PFSK-1 (cell line): ENCODE measurements at regions not wholly inside any gene's neighbourhood (a gene's known extent, or its start where the extent isn't known, plus 50 kb on each side); places are given as distances from the start of the nearest gene placed in this dataset.

Source experiments
- FOXP2 ChIP-seq: optimal IDR thresholded peaks from 2 replicates; pipeline ENCODE3; 2011; ENCODE audit warnings: borderline replicate concordance, control low read depth, inconsistent platforms; ENCODE audit not compliant: insufficient read depth; ENCODE audit errors: extremely low read length, extremely low read depth
- POLR2AphosphoS5 ChIP-seq: IDR thresholded peaks from 2 replicates; pipeline ENCODE4 v1.6.1; 2012; ENCODE audit warnings: low read depth, mild to moderate bottlenecking, control low read depth, low read length, moderate library complexity
- REST ChIP-seq, 2 experiments: IDR thresholded peaks; 2 replicates each; pipeline versions ENCODE4 v1.6.1 to v1.8.0; 2011 to 2012; ENCODE audit warnings: low read depth in 2 of 2, low read length in 2 of 2, control low read depth in 1 of 2, inconsistent platforms in 1 of 2, mild to moderate bottlenecking in 1 of 2, moderate library complexity in 1 of 2; ENCODE audit not compliant: insufficient read depth in 1 of 2
- SIN3A ChIP-seq: IDR thresholded peaks from 2 replicates; pipeline ENCODE4 v1.6.1; 2012; ENCODE audit warnings: mild to moderate bottlenecking, low read length, moderate library complexity, borderline replicate concordance; ENCODE audit not compliant: insufficient read depth
- TAF1 ChIP-seq: IDR thresholded peaks from 2 replicates; pipeline ENCODE4 v1.6.1; 2012; ENCODE audit warnings: low read length, control low read depth, borderline replicate concordance; ENCODE audit not compliant: insufficient read depth

DNA sequence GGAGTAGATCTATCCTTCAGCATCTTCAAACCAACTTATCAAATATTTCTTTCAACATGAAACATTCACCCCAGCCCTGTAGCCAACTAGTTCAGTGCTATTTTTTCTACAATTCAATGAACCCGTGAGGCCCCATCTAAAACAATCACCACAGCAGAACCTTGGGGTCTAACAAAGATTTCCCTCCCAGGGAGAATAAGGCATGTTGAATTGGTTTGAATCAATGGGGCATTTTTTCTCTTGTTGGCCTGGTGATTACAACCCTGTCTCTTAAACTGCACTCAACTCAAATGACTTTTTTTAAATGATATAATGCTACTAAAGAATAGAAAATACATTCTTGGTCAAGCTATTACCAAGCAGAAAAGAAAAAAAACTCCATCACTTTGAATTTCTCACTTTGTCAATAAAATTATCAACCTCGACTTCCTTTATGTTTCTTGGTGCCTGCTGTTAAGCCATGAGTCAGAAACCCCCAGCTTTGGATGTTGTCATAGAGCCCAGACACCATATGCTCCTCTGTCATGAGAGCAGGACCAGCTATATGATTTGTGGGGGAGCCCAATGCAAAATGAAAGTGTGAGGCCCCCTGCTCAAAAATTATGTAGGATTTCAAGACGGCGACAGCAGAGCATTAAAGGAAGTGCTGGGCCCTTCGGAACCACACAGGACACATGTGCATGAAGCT, 282.4 kb downstream of the MEIS1 start:
- no peak for TF ChIP-seq TAF1
- no peak for TF ChIP-seq POLR2AphosphoS5
- TF ChIP-seq FOXP2 = no peak
- TF ChIP-seq REST (IDR thresholded peaks at IDR 0.05; ENCODE audit: insufficient read depth in 1 of 2, low read depth in 2 of 2, low read length in 2 of 2) = no peak
- TF ChIP-seq SIN3A = no peak

GRCh38 chr2:66717973-66718372, 283.0 kb downstream of the MEIS1 start:
- TF ChIP-seq SIN3A = no peak
- TF ChIP-seq REST (IDR thresholded peaks at IDR 0.05; ENCODE audit: insufficient read depth in 1 of 2, low read depth in 2 of 2, low read length in 2 of 2) = no peak
- no peak for TF ChIP-seq TAF1
- TF ChIP-seq FOXP2 = no peak

DNA sequence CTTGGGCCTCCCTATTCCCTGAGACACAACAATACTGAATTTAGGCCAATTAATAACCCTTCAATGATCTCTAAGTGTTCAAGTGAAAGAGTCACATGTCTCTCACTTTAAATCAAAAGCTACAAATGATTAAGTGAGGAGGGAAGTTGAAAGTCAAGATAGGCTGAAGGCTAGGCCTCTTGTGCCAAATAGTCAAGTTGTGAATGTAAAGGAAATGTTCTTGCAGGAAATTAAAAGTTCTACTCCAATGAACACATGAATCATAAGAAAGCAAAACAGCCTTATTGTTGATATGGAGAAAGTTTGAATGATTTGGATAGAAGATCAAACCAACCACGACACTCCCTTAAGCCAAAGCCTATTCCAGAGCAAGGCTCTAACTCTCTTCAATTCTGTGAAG, 286.9 kb downstream of the MEIS1 start:
- TF ChIP-seq SIN3A (no peak), TAF1 (no peak), POLR2AphosphoS5 (no peak), FOXP2 (no peak), REST (IDR thresholded peaks at IDR 0.05; ENCODE audit: insufficient read depth in 1 of 2, low read depth in 2 of 2, low read length in 2 of 2) (no peak)

DNA sequence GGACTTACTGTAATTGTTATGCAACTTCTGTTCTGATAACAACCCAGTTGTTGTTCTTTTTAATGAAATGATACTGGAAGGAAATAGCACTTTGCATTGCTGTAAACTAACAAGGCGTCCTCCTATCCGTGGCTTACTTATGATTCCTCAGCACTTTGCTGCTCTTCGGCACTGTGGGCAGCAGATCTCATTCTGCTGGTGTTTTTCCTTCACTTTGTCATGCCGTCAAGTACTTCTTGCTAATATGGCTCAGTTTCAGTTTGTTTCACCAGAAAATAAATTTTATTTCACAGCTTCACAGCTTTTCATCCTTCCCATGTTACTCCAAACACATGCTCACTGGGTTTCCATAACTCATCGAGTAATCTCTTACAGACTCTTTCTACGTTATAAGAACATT, 289.3 kb downstream of the MEIS1 start:
- TF ChIP-seq FOXP2 = no peak
- no peak for TF ChIP-seq SIN3A
- no peak for TF ChIP-seq POLR2AphosphoS5
- no peak for TF ChIP-seq REST (IDR thresholded peaks at IDR 0.05; ENCODE audit: insufficient read depth in 1 of 2, low read depth in 2 of 2, low read length in 2 of 2)
- no peak for TF ChIP-seq TAF1
